ENCODE measurements at regions not wholly inside any gene's neighbourhood (a gene's known extent, or its start where the extent isn't known, plus 50 kb on each side); places are given as distances from the start of the nearest gene placed in this dataset.

- DNase-seq, result no peak
Observed at GRCh38 chrX:39912126-39912525, 185.6 kb downstream of the BCOR start.

GRCh38 chrX:39915081-39915480, 182.7 kb downstream of the BCOR start:
- DNase-seq, result no peak

- no peak for DNase-seq
Observed at GRCh38 chrX:39915596-39915995, 182.2 kb downstream of the BCOR start.

- DNase-seq, result no peak
Observed at GRCh38 chrX:39921838-39922237, 175.9 kb downstream of the BCOR start.

GRCh38 chrX:39922488-39922887, 175.3 kb downstream of the BCOR start:
- no peak for DNase-seq

GRCh38 chrX:39922926-39923325, 174.8 kb downstream of the BCOR start:
- DNase-seq, result no peak

- DNase-seq, result no peak
Observed at GRCh38 chrX:39927380-39927779, 170.4 kb downstream of the BCOR start.

GRCh38 chrX:39928704-39929378, 168.9 kb downstream of the BCOR start:
- DNase-seq, result no peak

- DNase-seq, result no peak
Observed at GRCh38 chrX:39929379-39930025, 168.3 kb downstream of the BCOR start.

- DNase-seq, result no peak
Observed at GRCh38 chrX:39930786-39931528, 166.8 kb downstream of the BCOR start.

GRCh38 chrX:39931529-39932282, 166.1 kb downstream of the BCOR start:
- no peak for DNase-seq

GRCh38 chrX:39935411-39936064, 162.2 kb downstream of the BCOR start:
- DNase-seq, result no peak

GRCh38 chrX:39936886-39937770, 160.6 kb downstream of the BCOR start:
- peak in 1 of 4 experiments; percentile 3 for DNase-seq

GRCh38 chrX:39938466-39938865, 159.3 kb downstream of the BCOR start:
- DNase-seq, result no peak

- DNase-seq, result no peak
Observed at GRCh38 chrX:39939678-39940077, 158.1 kb downstream of the BCOR start.

- DNase-seq, result no peak
Observed at GRCh38 chrX:39941332-39941920, 156.3 kb downstream of the BCOR start.

GRCh38 chrX:39944416-39944815, 153.3 kb downstream of the BCOR start:
- DNase-seq, result no peak

GRCh38 chrX:39945709-39946108, 152.0 kb downstream of the BCOR start:
- DNase-seq, result no peak

- DNase-seq, result no peak
Observed at GRCh38 chrX:39946822-39947221, 150.9 kb downstream of the BCOR start.

- DNase-seq, result no peak
Observed at GRCh38 chrX:39948582-39948981, 149.2 kb downstream of the BCOR start.

- no peak for DNase-seq
Observed at GRCh38 chrX:39950018-39950688, 147.6 kb downstream of the BCOR start.
